Astrocyte (in vitro differentiated cells and primary cell): ENCODE measurements at regions not wholly inside any gene's neighbourhood (a gene's known extent, or its start where the extent isn't known, plus 50 kb on each side); places are given as distances from the start of the nearest gene placed in this dataset.

Experiments used
- EZH2 ChIP-seq: IDR thresholded peaks from 2 replicates; pipeline ENCODE4 v1.6.1; 2012; ENCODE audit warnings: mild to moderate bottlenecking, low read length, inconsistent platforms; ENCODE audit not compliant: insufficient read depth
- TF ChIP-seq, protein P1 (sequence below): IDR thresholded peaks from 2 replicates; pipeline ENCODE4 v1.5.1; 2011; ENCODE audit warnings: low read depth, mild to moderate bottlenecking, inconsistent platforms, low read length, moderate library complexity; ENCODE audit not compliant: insufficient read depth

DNA sequence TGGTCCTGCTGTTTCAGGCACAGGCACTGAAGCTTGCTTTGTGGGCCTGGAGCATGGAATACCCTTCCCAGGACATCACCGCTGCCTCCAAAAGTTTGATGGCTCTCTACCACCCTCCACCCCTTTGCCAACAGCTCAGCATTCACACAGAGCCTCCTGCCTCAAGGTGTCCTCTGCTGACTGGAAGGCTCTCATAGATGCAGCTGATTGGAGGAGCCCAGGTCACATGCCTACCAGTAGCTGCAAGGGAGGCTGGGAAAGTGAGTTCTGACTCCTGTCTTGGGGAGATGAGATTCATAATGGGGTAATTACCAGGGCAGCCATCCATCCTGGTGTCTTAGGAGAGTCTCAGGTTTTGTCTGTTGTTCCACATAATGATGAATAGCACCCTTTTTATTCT is 124.8 kb upstream of the GRIK3 start:
- TF ChIP-seq, protein P1, sequence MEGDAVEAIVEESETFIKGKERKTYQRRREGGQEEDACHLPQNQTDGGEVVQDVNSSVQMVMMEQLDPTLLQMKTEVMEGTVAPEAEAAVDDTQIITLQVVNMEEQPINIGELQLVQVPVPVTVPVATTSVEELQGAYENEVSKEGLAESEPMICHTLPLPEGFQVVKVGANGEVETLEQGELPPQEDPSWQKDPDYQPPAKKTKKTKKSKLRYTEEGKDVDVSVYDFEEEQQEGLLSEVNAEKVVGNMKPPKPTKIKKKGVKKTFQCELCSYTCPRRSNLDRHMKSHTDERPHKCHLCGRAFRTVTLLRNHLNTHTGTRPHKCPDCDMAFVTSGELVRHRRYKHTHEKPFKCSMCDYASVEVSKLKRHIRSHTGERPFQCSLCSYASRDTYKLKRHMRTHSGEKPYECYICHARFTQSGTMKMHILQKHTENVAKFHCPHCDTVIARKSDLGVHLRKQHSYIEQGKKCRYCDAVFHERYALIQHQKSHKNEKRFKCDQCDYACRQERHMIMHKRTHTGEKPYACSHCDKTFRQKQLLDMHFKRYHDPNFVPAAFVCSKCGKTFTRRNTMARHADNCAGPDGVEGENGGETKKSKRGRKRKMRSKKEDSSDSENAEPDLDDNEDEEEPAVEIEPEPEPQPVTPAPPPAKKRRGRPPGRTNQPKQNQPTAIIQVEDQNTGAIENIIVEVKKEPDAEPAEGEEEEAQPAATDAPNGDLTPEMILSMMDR = no peak
- no peak for TF ChIP-seq EZH2
